Breast epithelium (tissue), 3 donors: ENCODE measurements at regions not wholly inside any gene's neighbourhood (a gene's known extent, or its start where the extent isn't known, plus 50 kb on each side); places are given as distances from the start of the nearest gene placed in this dataset.

Experiments
- POLR2A ChIP-seq: fragments of 450-650 bp; IDR thresholded peaks from one replicate; pipeline ENCODE4 v1.6.1; 2016; ENCODE audit warnings: antibody characterized with exemption, mild to moderate bottlenecking, moderate library complexity
- POLR2AphosphoS5 ChIP-seq, 3 donors: sonication (generic); formaldehyde crosslinking; IDR thresholded peaks; one replicate each; pipeline ENCODE4 v1.6.1; 2017; ENCODE audit warnings: antibody characterized with exemption in 3 of 3
- TF ChIP-seq, protein P1 (sequence below), 3 donors: fragments of 450-650 bp; IDR thresholded peaks; one replicate each; pipeline ENCODE4 v1.5.1; 2016 to 2017; ENCODE audit warnings: antibody characterized with exemption in 3 of 3, mild to moderate bottlenecking in 3 of 3, moderate library complexity in 3 of 3

DNA sequence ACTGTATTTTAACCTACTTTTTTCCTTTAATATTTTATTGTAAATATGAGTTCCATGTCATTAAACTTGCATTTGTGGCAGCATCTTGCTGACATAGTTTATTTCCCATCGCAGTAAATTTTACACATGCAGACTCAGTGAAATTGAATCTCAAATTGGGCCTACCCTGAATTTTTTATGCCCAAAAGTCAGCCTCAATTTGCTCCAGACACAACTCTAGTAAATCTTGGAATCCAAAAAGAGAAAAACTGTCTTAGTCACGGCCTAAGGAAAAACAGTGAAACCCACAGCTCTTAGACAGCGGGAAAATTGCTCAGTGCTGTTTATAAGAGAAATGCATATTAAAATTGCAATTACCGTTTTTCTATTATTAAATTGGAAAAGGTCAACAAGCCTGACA is 85.3 kb upstream of the PCSK2 start:
- TF ChIP-seq, protein P1, sequence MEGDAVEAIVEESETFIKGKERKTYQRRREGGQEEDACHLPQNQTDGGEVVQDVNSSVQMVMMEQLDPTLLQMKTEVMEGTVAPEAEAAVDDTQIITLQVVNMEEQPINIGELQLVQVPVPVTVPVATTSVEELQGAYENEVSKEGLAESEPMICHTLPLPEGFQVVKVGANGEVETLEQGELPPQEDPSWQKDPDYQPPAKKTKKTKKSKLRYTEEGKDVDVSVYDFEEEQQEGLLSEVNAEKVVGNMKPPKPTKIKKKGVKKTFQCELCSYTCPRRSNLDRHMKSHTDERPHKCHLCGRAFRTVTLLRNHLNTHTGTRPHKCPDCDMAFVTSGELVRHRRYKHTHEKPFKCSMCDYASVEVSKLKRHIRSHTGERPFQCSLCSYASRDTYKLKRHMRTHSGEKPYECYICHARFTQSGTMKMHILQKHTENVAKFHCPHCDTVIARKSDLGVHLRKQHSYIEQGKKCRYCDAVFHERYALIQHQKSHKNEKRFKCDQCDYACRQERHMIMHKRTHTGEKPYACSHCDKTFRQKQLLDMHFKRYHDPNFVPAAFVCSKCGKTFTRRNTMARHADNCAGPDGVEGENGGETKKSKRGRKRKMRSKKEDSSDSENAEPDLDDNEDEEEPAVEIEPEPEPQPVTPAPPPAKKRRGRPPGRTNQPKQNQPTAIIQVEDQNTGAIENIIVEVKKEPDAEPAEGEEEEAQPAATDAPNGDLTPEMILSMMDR (IDR thresholded peaks at IDR 0.05) = no peak
- no peak for TF ChIP-seq POLR2A
- no peak for TF ChIP-seq POLR2AphosphoS5 (IDR thresholded peaks at IDR 0.05)
